Hepatocyte (in vitro differentiated cells): ENCODE measurements at regions not wholly inside any gene's neighbourhood (a gene's known extent, or its start where the extent isn't known, plus 50 kb on each side); places are given as distances from the start of the nearest gene placed in this dataset.

Experiments
- DNase-seq: peaks from one replicate; pipeline ENCODE4 v3.0.0-alpha.2; 2016; ENCODE audit warnings: low spot score
- H2AFZ ChIP-seq: fragments of 200-600 bp; sonication (generic); 2 replicates; pipeline ENCODE4 v1.6.0; 2016; ENCODE audit warnings: antibody characterized with exemption, mild to moderate bottlenecking
- H3K27ac ChIP-seq: fragments of 200-600 bp; sonication (generic); 2 replicates; pipeline ENCODE4 v1.5.1; 2016; ENCODE audit warnings: mild to moderate bottlenecking
- H3K27me3 ChIP-seq: fragments of 200-600 bp; sonication (generic); 2 replicates; pipeline ENCODE4 v1.6.1; 2016
- H3K36me3 ChIP-seq: fragments of 200-600 bp; sonication (generic); replicated peaks from 2 replicates; pipeline ENCODE4 v1.5.1; 2016; ENCODE audit warnings: low read depth; ENCODE audit not compliant: insufficient read depth
- H3K4me1 ChIP-seq: fragments of 200-600 bp; sonication (generic); 2 replicates; pipeline ENCODE4 v1.5.1; 2016; ENCODE audit warnings: mild to moderate bottlenecking, moderate library complexity; ENCODE audit not compliant: insufficient read depth
- H3K4me2 ChIP-seq: fragments of 200-600 bp; sonication (generic); 2 replicates; pipeline ENCODE4 v1.6.0; 2016
- H3K4me3 ChIP-seq: fragments of 200-600 bp; sonication (generic); 2 replicates; pipeline ENCODE4 v1.5.1; 2016; ENCODE audit warnings: mild to moderate bottlenecking
- H3K79me2 ChIP-seq: fragments of 200-600 bp; sonication (generic); 2 replicates; pipeline ENCODE4 v1.6.0; 2017; ENCODE audit warnings: mild to moderate bottlenecking
- H3K9me2 ChIP-seq: fragments of 200-600 bp; sonication (generic); replicated peaks from 2 replicates; pipeline ENCODE4 v1.6.0; 2017; ENCODE audit warnings: mild to moderate bottlenecking; ENCODE audit not compliant: insufficient read depth
- H3K9me3 ChIP-seq: fragments of 200-600 bp; sonication (generic); 2 replicates; pipeline ENCODE4 v1.5.1; 2016; ENCODE audit warnings: low read depth, mild to moderate bottlenecking
- H4K20me1 ChIP-seq: fragments of 200-600 bp; sonication (generic); 2 replicates; pipeline ENCODE4 v1.6.0; 2016; ENCODE audit warnings: mild to moderate bottlenecking; ENCODE audit not compliant: insufficient read depth, poor library complexity, severe bottlenecking
- CTCF ChIP-seq: fragments of 200-600 bp; sonication (generic); IDR thresholded peaks from 2 replicates; pipeline ENCODE4 v1.5.1; 2016; ENCODE audit warnings: antibody characterized with exemption, mild to moderate bottlenecking; ENCODE audit not compliant: poor library complexity
- EZH2 ChIP-seq: fragments of 200-600 bp; sonication (generic); IDR thresholded peaks from 2 replicates; pipeline ENCODE4 v1.6.1; 2016; ENCODE audit warnings: antibody characterized with exemption, mild to moderate bottlenecking, borderline replicate concordance
- EZH2phosphoT487 ChIP-seq: fragments of 200-600 bp; sonication (generic); IDR thresholded peaks from one replicate; pipeline ENCODE4 v1.6.1; 2018; ENCODE audit warnings: antibody characterized with exemption, mild to moderate bottlenecking, low read depth, moderate library complexity; ENCODE audit not compliant: unreplicated experiment, severe bottlenecking
- WGBS: methylation state at CpG from one replicate; pipeline ENCODE4 v1.1.6; 2016; ENCODE audit warnings: low lambda C conversion rate; ENCODE audit errors: missing lambda C conversion rate; 5-methylcytosine and 5-hydroxymethylcytosine counted together

GRCh38 chr6:4296552-4296951 lies 161.2 kb upstream of the ECI2 start:
- no peaks in the 10 kb centered on the region for H3K36me3 ChIP-seq
- no peaks in the 10 kb centered on the region for H4K20me1 ChIP-seq
- H3K79me2 ChIP-seq: no peaks in the 10 kb centered on the region
- TF ChIP-seq EZH2phosphoT487 (no peak), EZH2 (no peak), CTCF (no peak)
- no peak overlapping the region for H2AFZ ChIP-seq
- H3K4me2 ChIP-seq: no peak overlapping the region
- H3K4me3 ChIP-seq: no peak overlapping the region
- no peaks in the 10 kb centered on the region for H3K9me2 ChIP-seq
- WGBS: 59% methylated on average over 3 of the region's 3 CpGs
- no peaks in the 10 kb centered on the region for H3K9me3 ChIP-seq
- H3K27ac ChIP-seq: no peak overlapping the region
- DNase-seq: no peak
- no peaks in the 10 kb centered on the region for H3K27me3 ChIP-seq
- peaks cover 6% of the 10 kb centered on the region for H3K4me1 ChIP-seq

- Histone ChIP-seq H3K4me1 (peaks cover 6% of the 10 kb centered on the region), H3K9me2 (no peaks in the 10 kb centered on the region), H3K4me2 (no peak overlapping the region), H3K27me3 (no peaks in the 10 kb centered on the region), H3K79me2 (no peaks in the 10 kb centered on the region), H4K20me1 (no peaks in the 10 kb centered on the region), H3K27ac (no peak overlapping the region), H3K4me3 (no peak overlapping the region), H3K9me3 (no peaks in the 10 kb centered on the region), H2AFZ (no peak overlapping the region), H3K36me3 (no peaks in the 10 kb centered on the region)
- TF ChIP-seq CTCF (no peak), EZH2 (no peak), EZH2phosphoT487 (no peak)
- DNase-seq: no peak
- 77% methylated on average over 2 of the region's 2 CpGs for WGBS
These were observed 160.4 kb upstream of the ECI2 start for GRCh38 chr6:4295783-4296155.

GRCh38 chr6:4295058-4295782 lies 159.8 kb upstream of the ECI2 start:
- no peak overlapping the region for H3K4me2 ChIP-seq
- no peak for DNase-seq
- H4K20me1 ChIP-seq: no peaks in the 10 kb centered on the region
- TF ChIP-seq EZH2phosphoT487 (no peak), EZH2 (no peak), CTCF (no peak)
- no peaks in the 10 kb centered on the region for H3K27me3 ChIP-seq
- H3K36me3 ChIP-seq: no peaks in the 10 kb centered on the region
- H3K79me2 ChIP-seq: no peaks in the 10 kb centered on the region
- no peak overlapping the region for H2AFZ ChIP-seq
- peaks cover under 1% of the 10 kb centered on the region for H3K4me1 ChIP-seq
- H3K9me2 ChIP-seq: no peaks in the 10 kb centered on the region
- H3K27ac ChIP-seq: no peak overlapping the region
- WGBS: 87% methylated on average over 10 of the region's 10 CpGs
- no peak overlapping the region for H3K4me3 ChIP-seq
- H3K9me3 ChIP-seq: no peaks in the 10 kb centered on the region

- no peak overlapping the region for H3K27ac ChIP-seq
- TF ChIP-seq CTCF (no peak), EZH2 (no peak), EZH2phosphoT487 (no peak)
- H3K79me2 ChIP-seq: no peaks in the 10 kb centered on the region
- no peak overlapping the region for H2AFZ ChIP-seq
- no peak for DNase-seq
- H3K4me2 ChIP-seq: no peak overlapping the region
- no peak overlapping the region for H3K4me3 ChIP-seq
- no peaks in the 10 kb centered on the region for H3K9me2 ChIP-seq
- no peaks in the 10 kb centered on the region for H3K9me3 ChIP-seq
- no peaks in the 10 kb centered on the region for H4K20me1 ChIP-seq
- no peaks in the 10 kb centered on the region for H3K27me3 ChIP-seq
- no peaks in the 10 kb centered on the region for H3K36me3 ChIP-seq
- WGBS: 89% methylated on average over 9 of the region's 9 CpGs
- no peaks in the 10 kb centered on the region for H3K4me1 ChIP-seq
These were observed 159.3 kb upstream of the ECI2 start for GRCh38 chr6:4294636-4295035.
